Stimulated activated CD4-positive, alpha-beta T cell treated with anti-CD3 and anti-CD28 coated beads, Interleukin-1b, Interleukin-23, amount 100 ng/mL, for 24 hours (primary cell): ENCODE measurements at regions not wholly inside any gene's neighbourhood (a gene's known extent, or its start where the extent isn't known, plus 50 kb on each side); places are given as distances from the start of the nearest gene placed in this dataset.
"Not testable (repeated sequence)": the region's sequence is repeated elsewhere in the genome, so short reads cannot be mapped to it uniquely, and the experiment has no call there.

Source experiments
- DNase-seq, 4 experiments: peaks; one replicate each; pipeline ENCODE4 v3.0.0-alpha.2; 2020; ENCODE audit warnings: low read depth in 4 of 4, low spot score in 1 of 4

GRCh38 chr7:25694699-25695098, 457.3 kb upstream of the NFE2L3 start:
- DNase-seq = no peak

- no peak for DNase-seq
These were observed 455.4 kb upstream of the NFE2L3 start for GRCh38 chr7:25696571-25696970.

- DNase-seq = no peak
These were observed 453.4 kb upstream of the NFE2L3 start for GRCh38 chr7:25698451-25699113.

- not testable (repeated sequence) for DNase-seq
These were observed 451.9 kb upstream of the NFE2L3 start for GRCh38 chr7:25700141-25700540.

- no peak for DNase-seq
These were observed 447.6 kb upstream of the NFE2L3 start for GRCh38 chr7:25704413-25704812.

GRCh38 chr7:25706764-25707163, 445.2 kb upstream of the NFE2L3 start:
- no peak for DNase-seq

GRCh38 chr7:25707768-25708620, 444.0 kb upstream of the NFE2L3 start:
- no peak for DNase-seq

GRCh38 chr7:25710959-25711358, 441.0 kb upstream of the NFE2L3 start:
- DNase-seq = no peak

- DNase-seq = no peak
These were observed 440.1 kb upstream of the NFE2L3 start for GRCh38 chr7:25711940-25712339.

- DNase-seq = no peak
These were observed 439.5 kb upstream of the NFE2L3 start for GRCh38 chr7:25712500-25712899.

- DNase-seq = no peak
These were observed 438.0 kb upstream of the NFE2L3 start for GRCh38 chr7:25714013-25714412.

- DNase-seq = no peak
These were observed 435.6 kb upstream of the NFE2L3 start for GRCh38 chr7:25716421-25716820.

GRCh38 chr7:25718596-25718995, 433.4 kb upstream of the NFE2L3 start:
- DNase-seq = no peak

- DNase-seq = no peak
These were observed 432.7 kb upstream of the NFE2L3 start for GRCh38 chr7:25719190-25719896.

GRCh38 chr7:25720427-25720826, 431.6 kb upstream of the NFE2L3 start:
- DNase-seq = no peak

GRCh38 chr7:25722856-25723255, 429.1 kb upstream of the NFE2L3 start:
- no peak for DNase-seq

- no peak for DNase-seq
These were observed 426.5 kb upstream of the NFE2L3 start for GRCh38 chr7:25725451-25725850.

- DNase-seq = no peak
These were observed 425.7 kb upstream of the NFE2L3 start for GRCh38 chr7:25726170-25726780.

- DNase-seq = no peak
These were observed 425.2 kb upstream of the NFE2L3 start for GRCh38 chr7:25726781-25727311.

GRCh38 chr7:25727446-25727845, 424.6 kb upstream of the NFE2L3 start:
- DNase-seq = no peak

- DNase-seq = no peak
These were observed 424.1 kb upstream of the NFE2L3 start for GRCh38 chr7:25727876-25728275.
